ENCODE measurements at regions not wholly inside any gene's neighbourhood (a gene's known extent, or its start where the extent isn't known, plus 50 kb on each side); places are given as distances from the start of the nearest gene placed in this dataset.

GRCh38 chr13:22074403-22074802, 403.5 kb downstream of the FGF9 start:
- Histone ChIP-seq H3K4me1 (ENCODE audit: control insufficient read depth in 1 of 2, low read depth in 2 of 2) (no peaks in the 10 kb centered on the region), H3K4me3 (no peak overlapping the region), H3K27me3 (replicated peaks; ENCODE audit: insufficient read depth) (no peaks in the 10 kb centered on the region), H3K36me3 (no peaks in the 10 kb centered on the region), H3K27ac (no peak overlapping the region), H3K9me3 (no peaks in the 10 kb centered on the region)
- DNase-seq (ENCODE audit: low spot score): no peak
- no peak for TF ChIP-seq CTCF (IDR thresholded peaks at IDR 0.05)
- ATAC-seq (ENCODE audit: insufficient number of reproducible peaks, low FRiP score, low read depth): no peak

GRCh38 chr13:22076658-22077057, 405.8 kb downstream of the FGF9 start:
- Histone ChIP-seq H3K9me3 (no peaks in the 10 kb centered on the region), H3K4me3 (no peak overlapping the region), H3K4me1 (ENCODE audit: control insufficient read depth in 1 of 2, low read depth in 2 of 2) (no peaks in the 10 kb centered on the region), H3K36me3 (no peaks in the 10 kb centered on the region), H3K27ac (no peak overlapping the region), H3K27me3 (replicated peaks; ENCODE audit: insufficient read depth) (no peaks in the 10 kb centered on the region)
- DNase-seq (ENCODE audit: low spot score): no peak
- TF ChIP-seq CTCF (IDR thresholded peaks at IDR 0.05): no peak
- no peak for ATAC-seq (ENCODE audit: insufficient number of reproducible peaks, low FRiP score, low read depth)

GRCh38 chr13:22077205-22077683, 406.4 kb downstream of the FGF9 start:
- Histone ChIP-seq H3K9me3 (no peaks in the 10 kb centered on the region), H3K4me1 (ENCODE audit: control insufficient read depth in 1 of 2, low read depth in 2 of 2) (no peaks in the 10 kb centered on the region), H3K36me3 (no peaks in the 10 kb centered on the region), H3K27me3 (replicated peaks; ENCODE audit: insufficient read depth) (no peaks in the 10 kb centered on the region), H3K4me3 (no peak overlapping the region), H3K27ac (no peak overlapping the region)
- TF ChIP-seq CTCF (IDR thresholded peaks at IDR 0.05): no peak
- no peak for DNase-seq (ENCODE audit: low spot score)
- ATAC-seq (ENCODE audit: insufficient number of reproducible peaks, low FRiP score, low read depth): no peak

GRCh38 chr13:22077764-22078163, 406.9 kb downstream of the FGF9 start:
- no peaks in the 10 kb centered on the region for H3K27me3 ChIP-seq (replicated peaks; ENCODE audit: insufficient read depth)
- no peaks in the 10 kb centered on the region for H3K9me3 ChIP-seq
- no peak for TF ChIP-seq CTCF (IDR thresholded peaks at IDR 0.05)
- H3K4me3 ChIP-seq: no peak overlapping the region
- H3K27ac ChIP-seq: no peak overlapping the region
- DNase-seq (ENCODE audit: low spot score) (no peak), ATAC-seq (ENCODE audit: insufficient number of reproducible peaks, low FRiP score, low read depth) (no peak)
- no peaks in the 10 kb centered on the region for H3K4me1 ChIP-seq (ENCODE audit: control insufficient read depth in 1 of 2, low read depth in 2 of 2)
- H3K36me3 ChIP-seq: no peaks in the 10 kb centered on the region

- Histone ChIP-seq H3K9me3 (no peaks in the 10 kb centered on the region), H3K27ac (no peak overlapping the region), H3K4me1 (ENCODE audit: control insufficient read depth in 1 of 2, low read depth in 2 of 2) (no peaks in the 10 kb centered on the region), H3K4me3 (no peak overlapping the region), H3K27me3 (replicated peaks; ENCODE audit: insufficient read depth) (no peaks in the 10 kb centered on the region), H3K36me3 (no peaks in the 10 kb centered on the region)
- no peak for TF ChIP-seq CTCF (IDR thresholded peaks at IDR 0.05)
- DNase-seq (ENCODE audit: low spot score) (no peak), ATAC-seq (ENCODE audit: insufficient number of reproducible peaks, low FRiP score, low read depth) (no peak)
These were observed 409.1 kb downstream of the FGF9 start for GRCh38 chr13:22079961-22080360.
